DND-41 (cell line): ENCODE measurements at regions not wholly inside any gene's neighbourhood (a gene's known extent, or its start where the extent isn't known, plus 50 kb on each side); places are given as distances from the start of the nearest gene placed in this dataset.

Source experiments
- CTCF ChIP-seq: IDR thresholded peaks from 2 replicates; pipeline ENCODE4 v1.5.1; 2012; ENCODE audit warnings: borderline replicate concordance, low read length, moderate library complexity, mild to moderate bottlenecking; ENCODE audit not compliant: poor library complexity, severe bottlenecking; ENCODE audit errors: extremely low read depth
- EZH2 ChIP-seq: IDR thresholded peaks from 3 replicates; pipeline ENCODE4 v1.6.1; 2012; ENCODE audit warnings: borderline replicate concordance, low read depth, mild to moderate bottlenecking, moderate library complexity, low read length, inconsistent platforms; ENCODE audit not compliant: severe bottlenecking

- TF ChIP-seq CTCF = no peak
- no peak for TF ChIP-seq EZH2
These were observed 207.1 kb upstream of the HDAC9 start for GRCh38 chr7:18288322-18289037.
